Karpas-422 (cell line): ENCODE measurements at regions not wholly inside any gene's neighbourhood (a gene's known extent, or its start where the extent isn't known, plus 50 kb on each side); places are given as distances from the start of the nearest gene placed in this dataset.

Experiments
- DNase-seq: peaks from one replicate; pipeline ENCODE4 v3.0.0-alpha.2; 2015
- H2AFZ ChIP-seq: fragments of 200-600 bp; sonication (generic); 2 replicates; pipeline ENCODE4 v1.6.1; 2014; ENCODE audit warnings: antibody characterized with exemption, low read length, mixed read lengths
- H3K27ac ChIP-seq: fragments of 200-600 bp; sonication (generic); 2 replicates; pipeline ENCODE4 v1.5.1; 2014; ENCODE audit warnings: mild to moderate bottlenecking, low read length, moderate library complexity
- H3K27me3 ChIP-seq: fragments of 200-600 bp; sonication (generic); 2 replicates; pipeline ENCODE4 v1.6.1; 2014; ENCODE audit warnings: low read length, mixed read lengths
- H3K36me3 ChIP-seq: fragments of 200-600 bp; sonication (generic); 2 replicates; pipeline ENCODE4 v1.6.1; 2014; ENCODE audit warnings: low read length, mixed read lengths; ENCODE audit not compliant: insufficient read depth
- H3K4me1 ChIP-seq: fragments of 200-600 bp; sonication (generic); 2 replicates; pipeline ENCODE4 v1.6.1; 2014; ENCODE audit warnings: mild to moderate bottlenecking, low read length, mixed read lengths
- H3K4me2 ChIP-seq: fragments of 200-600 bp; sonication (generic); 2 replicates; pipeline ENCODE4 v1.6.1; 2014; ENCODE audit warnings: low read length, low read depth, mild to moderate bottlenecking; ENCODE audit not compliant: poor library complexity, severe bottlenecking
- H3K4me3 ChIP-seq: fragments of 200-600 bp; sonication (generic); 2 replicates; pipeline ENCODE4 v1.5.1; 2014; ENCODE audit warnings: mild to moderate bottlenecking, antibody characterized with exemption, low read length, mixed read lengths
- H3K79me2 ChIP-seq: fragments of 200-600 bp; sonication (generic); 2 replicates; pipeline ENCODE4 v1.6.1; 2014; ENCODE audit warnings: mild to moderate bottlenecking, low read length, mixed read lengths
- H3K9ac ChIP-seq: fragments of 200-600 bp; sonication (generic); 2 replicates; pipeline ENCODE4 v1.6.0; 2014; ENCODE audit warnings: low read length
- H3K9me2 ChIP-seq: fragments of 200-600 bp; sonication (generic), shearing (Covaris generic); replicated peaks from 2 replicates; pipeline ENCODE4 v1.6.0; 2014; ENCODE audit warnings: mild to moderate bottlenecking, low read length, moderate library complexity; ENCODE audit not compliant: insufficient read depth
- H3K9me3 ChIP-seq: fragments of 300-700, 200-600 bp; sonication (generic); 2 replicates; pipeline ENCODE4 v1.6.1; 2014; ENCODE audit warnings: low read length, mixed read lengths
- H4K20me1 ChIP-seq: fragments of 200-600 bp; sonication (generic); 2 replicates; pipeline ENCODE4 v1.6.1; 2014; ENCODE audit warnings: mild to moderate bottlenecking, antibody characterized with exemption, low read length, low read depth; ENCODE audit not compliant: insufficient read depth

DNA sequence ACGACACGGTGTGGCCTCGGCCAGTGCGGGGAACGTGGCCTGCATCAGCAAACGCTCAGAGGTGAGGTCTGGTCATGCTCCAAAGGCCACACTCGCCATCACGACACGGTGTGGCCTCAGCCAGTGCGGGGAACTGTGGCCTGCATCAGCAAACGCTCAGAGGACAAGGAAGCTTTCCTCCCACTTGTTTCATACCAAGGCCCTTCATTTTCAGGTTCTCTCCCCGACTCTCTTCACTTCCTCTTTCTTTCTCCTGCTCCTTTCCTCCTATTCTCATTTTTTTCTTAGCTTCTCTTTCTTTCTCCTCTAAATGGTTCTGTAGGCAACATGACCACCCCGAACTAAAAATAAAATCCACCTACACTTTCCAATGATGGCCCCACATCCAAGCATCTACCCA is 384.4 kb upstream of the SHH start:
- no peaks in the 10 kb centered on the region for H3K4me1 ChIP-seq
- H3K9me2 ChIP-seq, result no peaks in the 10 kb centered on the region
- H3K4me3 ChIP-seq, result no peak overlapping the region
- DNase-seq, result no peak
- H3K36me3 ChIP-seq, result no peaks in the 10 kb centered on the region
- no peaks in the 10 kb centered on the region for H3K27me3 ChIP-seq
- no peak overlapping the region for H3K27ac ChIP-seq
- H3K79me2 ChIP-seq, result no peaks in the 10 kb centered on the region
- no peaks in the 10 kb centered on the region for H4K20me1 ChIP-seq
- no peak overlapping the region for H2AFZ ChIP-seq
- no peaks in the 10 kb centered on the region for H3K9me3 ChIP-seq
- no peak overlapping the region for H3K9ac ChIP-seq
- H3K4me2 ChIP-seq, result no peak overlapping the region

DNA sequence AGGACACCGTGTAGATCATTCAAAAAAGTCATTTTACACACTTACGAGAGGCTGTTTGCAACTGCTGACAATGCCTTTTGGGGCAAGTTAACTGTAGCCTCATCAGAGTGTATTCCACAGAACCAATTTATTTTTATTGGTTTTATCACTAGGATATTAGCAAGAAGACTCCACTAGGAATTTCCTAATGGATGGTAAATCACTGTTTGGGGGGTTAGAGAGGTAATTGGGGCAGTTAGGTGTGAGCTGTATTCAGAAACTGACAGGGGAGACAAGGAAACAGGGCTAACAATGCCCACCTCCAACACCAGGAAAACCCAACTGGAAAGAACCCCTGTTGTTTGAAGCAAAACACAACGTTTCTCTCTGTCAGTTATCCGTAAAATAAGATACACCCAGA is 383.0 kb upstream of the SHH start:
- H3K9ac ChIP-seq, result no peak overlapping the region
- no peak overlapping the region for H2AFZ ChIP-seq
- no peak overlapping the region for H3K4me2 ChIP-seq
- H3K4me1 ChIP-seq, result no peaks in the 10 kb centered on the region
- no peak overlapping the region for H3K27ac ChIP-seq
- DNase-seq, result no peak
- no peaks in the 10 kb centered on the region for H3K79me2 ChIP-seq
- no peaks in the 10 kb centered on the region for H4K20me1 ChIP-seq
- no peaks in the 10 kb centered on the region for H3K27me3 ChIP-seq
- no peaks in the 10 kb centered on the region for H3K9me3 ChIP-seq
- H3K4me3 ChIP-seq, result no peak overlapping the region
- H3K36me3 ChIP-seq, result no peaks in the 10 kb centered on the region
- H3K9me2 ChIP-seq, result no peaks in the 10 kb centered on the region

DNA sequence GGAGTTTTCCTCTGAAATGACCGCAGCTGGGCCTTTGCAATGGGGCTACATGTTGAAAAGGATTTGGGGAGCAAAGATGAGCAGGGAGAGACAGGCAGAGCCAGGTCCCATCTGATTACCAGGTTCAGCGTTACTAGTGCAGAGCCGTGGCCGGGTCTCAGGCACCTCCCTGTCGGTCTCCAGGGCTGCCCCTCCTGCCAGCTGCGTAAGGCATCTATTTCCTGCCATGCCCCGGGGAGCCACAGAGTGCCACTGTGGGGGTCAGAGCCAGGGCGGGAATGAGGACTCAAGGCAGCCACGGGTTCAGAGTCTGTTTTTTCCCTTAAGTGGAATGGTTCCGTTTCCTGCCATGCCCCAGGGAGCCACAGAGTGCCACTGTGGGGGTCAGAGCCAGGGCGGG is 382.6 kb upstream of the SHH start:
- no peak overlapping the region for H2AFZ ChIP-seq
- H4K20me1 ChIP-seq, result no peaks in the 10 kb centered on the region
- no peak overlapping the region for H3K4me2 ChIP-seq
- no peaks in the 10 kb centered on the region for H3K9me2 ChIP-seq
- no peak for DNase-seq
- H3K27me3 ChIP-seq, result no peaks in the 10 kb centered on the region
- H3K4me3 ChIP-seq, result no peak overlapping the region
- H3K36me3 ChIP-seq, result no peaks in the 10 kb centered on the region
- no peaks in the 10 kb centered on the region for H3K79me2 ChIP-seq
- no peaks in the 10 kb centered on the region for H3K4me1 ChIP-seq
- H3K27ac ChIP-seq, result no peak overlapping the region
- H3K9ac ChIP-seq, result no peak overlapping the region
- no peaks in the 10 kb centered on the region for H3K9me3 ChIP-seq

DNA sequence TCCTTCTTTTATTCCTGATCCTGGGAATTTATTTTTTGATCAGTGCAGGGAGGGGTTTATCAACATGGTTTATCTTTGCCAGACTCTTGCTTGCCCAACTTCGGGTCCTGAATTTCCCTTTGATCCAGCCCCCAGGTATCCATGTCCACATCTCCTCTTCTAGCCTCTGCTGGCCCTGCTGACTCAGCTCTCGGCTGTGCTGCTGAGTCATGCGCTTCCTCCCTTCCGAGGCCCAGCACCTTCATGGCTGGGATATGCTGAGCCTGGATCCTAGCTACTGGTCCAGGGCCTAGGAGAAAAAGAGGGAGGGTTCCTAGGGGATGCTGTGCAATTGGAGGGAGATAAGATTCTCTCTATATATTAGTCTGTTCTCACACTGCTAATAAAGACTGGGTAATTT is 380.7 kb upstream of the SHH start:
- no peak for DNase-seq
- Histone ChIP-seq H3K36me3 (no peaks in the 10 kb centered on the region), H3K27ac (no peak overlapping the region), H4K20me1 (no peaks in the 10 kb centered on the region), H3K79me2 (no peaks in the 10 kb centered on the region), H3K9ac (no peak overlapping the region), H3K4me3 (no peak overlapping the region), H3K27me3 (no peaks in the 10 kb centered on the region), H2AFZ (no peak overlapping the region), H3K4me1 (no peaks in the 10 kb centered on the region), H3K9me2 (no peaks in the 10 kb centered on the region), H3K9me3 (no peaks in the 10 kb centered on the region), H3K4me2 (no peak overlapping the region)

DNA sequence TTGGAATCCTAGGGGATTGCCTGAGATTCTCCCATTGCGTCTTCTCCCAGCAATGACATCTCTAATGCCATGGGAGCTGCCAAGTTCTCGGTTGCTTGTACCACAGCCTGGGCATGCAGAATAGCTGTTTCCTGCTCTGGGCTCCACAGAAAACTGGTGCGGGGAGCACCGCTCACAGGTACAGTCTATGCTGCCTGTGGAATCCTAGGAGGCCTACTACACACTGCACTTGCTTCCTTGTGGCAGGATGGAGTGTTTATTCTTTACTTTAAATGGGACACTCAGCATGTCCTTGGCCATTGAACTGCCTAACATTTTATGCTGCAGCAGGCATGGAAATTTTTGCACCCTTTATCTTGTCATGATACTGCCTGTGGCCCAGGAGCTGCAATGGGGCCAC is 378.8 kb upstream of the SHH start:
- H3K27me3 ChIP-seq, result no peaks in the 10 kb centered on the region
- H3K4me2 ChIP-seq, result no peak overlapping the region
- H3K9me3 ChIP-seq, result no peaks in the 10 kb centered on the region
- DNase-seq, result no peak
- no peak overlapping the region for H3K4me3 ChIP-seq
- H3K79me2 ChIP-seq, result no peaks in the 10 kb centered on the region
- no peaks in the 10 kb centered on the region for H4K20me1 ChIP-seq
- no peak overlapping the region for H3K27ac ChIP-seq
- H2AFZ ChIP-seq, result no peak overlapping the region
- H3K4me1 ChIP-seq, result no peaks in the 10 kb centered on the region
- no peaks in the 10 kb centered on the region for H3K36me3 ChIP-seq
- H3K9ac ChIP-seq, result no peak overlapping the region
- H3K9me2 ChIP-seq, result no peaks in the 10 kb centered on the region

DNA sequence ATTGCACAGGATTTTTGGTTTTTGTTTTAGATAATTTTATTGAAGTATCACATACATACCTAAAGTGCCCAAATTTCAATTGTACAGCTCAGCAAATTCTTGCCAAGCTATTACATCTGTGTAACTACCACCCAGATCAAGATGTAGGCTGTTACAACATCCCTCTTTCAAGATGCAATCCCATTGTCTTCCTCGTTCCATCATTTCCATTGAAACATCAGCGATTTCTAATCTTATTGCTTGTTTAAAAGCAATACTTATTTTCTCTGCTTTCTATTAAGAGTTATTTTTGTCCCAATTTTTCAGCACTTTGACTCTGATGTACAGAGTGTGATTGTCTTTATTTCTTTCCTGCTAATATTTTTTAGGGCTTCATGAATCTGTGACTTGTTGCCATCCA is 372.8 kb upstream of the SHH start:
- no peak overlapping the region for H3K4me2 ChIP-seq
- H3K27me3 ChIP-seq, result no peaks in the 10 kb centered on the region
- no peaks in the 10 kb centered on the region for H4K20me1 ChIP-seq
- no peaks in the 10 kb centered on the region for H3K9me3 ChIP-seq
- H3K4me1 ChIP-seq, result no peaks in the 10 kb centered on the region
- no peak for DNase-seq
- H3K4me3 ChIP-seq, result no peak overlapping the region
- H3K9ac ChIP-seq, result no peak overlapping the region
- H3K27ac ChIP-seq, result no peak overlapping the region
- no peaks in the 10 kb centered on the region for H3K79me2 ChIP-seq
- H3K36me3 ChIP-seq, result no peaks in the 10 kb centered on the region
- no peak overlapping the region for H2AFZ ChIP-seq
- no peaks in the 10 kb centered on the region for H3K9me2 ChIP-seq

DNA sequence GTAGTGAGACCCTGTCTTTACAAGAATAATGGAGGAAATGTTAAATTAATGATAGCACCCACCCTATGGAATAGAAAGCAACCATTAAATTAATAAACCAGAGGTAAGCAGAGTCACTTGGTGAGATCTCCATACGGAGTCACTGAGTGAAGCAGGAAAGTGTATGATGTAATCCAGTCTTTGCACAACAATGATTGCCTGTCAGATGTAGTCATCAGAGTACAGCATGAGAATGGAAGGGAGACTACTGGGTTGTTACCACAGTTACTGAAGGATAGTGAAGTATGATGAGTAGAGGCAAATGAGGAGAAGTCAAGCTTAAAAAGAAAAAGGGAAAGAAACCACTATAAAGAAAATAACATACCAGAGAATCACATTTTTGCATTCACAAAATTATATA is 371.9 kb upstream of the SHH start:
- Histone ChIP-seq H3K27me3 (no peaks in the 10 kb centered on the region), H3K27ac (no peak overlapping the region), H3K9me3 (no peaks in the 10 kb centered on the region), H3K4me1 (no peaks in the 10 kb centered on the region), H3K36me3 (no peaks in the 10 kb centered on the region), H3K9ac (no peak overlapping the region), H3K9me2 (no peaks in the 10 kb centered on the region), H3K4me2 (no peak overlapping the region), H3K4me3 (no peak overlapping the region), H4K20me1 (no peaks in the 10 kb centered on the region), H3K79me2 (no peaks in the 10 kb centered on the region), H2AFZ (no peak overlapping the region)
- no peak for DNase-seq

DNA sequence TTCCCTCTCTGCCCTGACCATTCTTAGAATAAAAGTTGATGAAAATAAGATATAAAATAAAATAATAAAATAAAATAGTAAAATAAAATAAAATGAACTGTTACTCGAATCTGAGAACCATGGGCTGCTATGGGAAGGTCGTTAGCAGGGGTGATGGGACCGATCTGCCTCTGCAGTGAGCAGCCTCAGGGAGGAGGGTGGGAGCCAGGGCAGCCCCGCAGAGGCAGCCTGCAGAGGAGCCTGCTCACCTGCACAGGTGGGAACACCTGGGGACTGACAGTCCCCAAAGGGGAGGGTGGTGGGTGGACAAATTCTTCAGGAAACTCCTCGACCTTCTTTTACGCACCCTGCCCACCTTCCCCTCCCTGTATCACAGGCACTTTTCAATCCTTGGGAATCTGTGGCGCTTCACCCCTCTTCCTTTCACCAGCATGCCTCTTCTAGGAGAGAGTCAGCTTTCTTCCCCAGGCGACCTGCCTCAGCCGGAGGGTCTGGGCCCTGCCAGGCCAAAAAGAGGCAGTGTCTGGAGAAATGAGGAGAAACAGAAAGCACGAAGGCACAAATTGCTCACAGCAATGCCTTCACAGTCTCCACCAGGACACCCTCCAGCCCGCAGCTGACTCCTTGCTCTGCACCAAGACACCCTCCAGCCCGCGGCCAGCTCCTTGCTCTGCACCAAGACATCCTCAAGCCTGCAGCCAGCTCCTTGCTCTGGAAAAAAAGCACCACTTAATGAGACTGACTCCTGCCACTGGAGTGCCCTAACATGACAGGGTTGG is 368.4 kb upstream of the SHH start:
- Histone ChIP-seq H3K79me2 (no peaks in the 10 kb centered on the region), H3K9me3 (no peaks in the 10 kb centered on the region), H3K4me3 (no peak overlapping the region), H3K27me3 (no peaks in the 10 kb centered on the region), H2AFZ (no peak overlapping the region), H3K4me2 (no peak overlapping the region), H3K9me2 (no peaks in the 10 kb centered on the region), H3K9ac (no peak overlapping the region), H3K36me3 (no peaks in the 10 kb centered on the region), H3K27ac (no peak overlapping the region), H4K20me1 (no peaks in the 10 kb centered on the region), H3K4me1 (no peaks in the 10 kb centered on the region)
- DNase-seq, result no peak
